Heart left ventricle (tissue), 16 donors: ENCODE measurements at regions not wholly inside any gene's neighbourhood (a gene's known extent, or its start where the extent isn't known, plus 50 kb on each side); places are given as distances from the start of the nearest gene placed in this dataset.

Experiments used
- ATAC-seq, 4 donors: fragments of 200-7000 bp; cut with Tn5 transposase; one replicate each; pipeline ENCODE4 v1.9.1; 2020 to 2022; ENCODE audit warnings: moderate library complexity in 4 of 4, mild to moderate bottlenecking in 3 of 4, moderate number of reproducible peaks in 1 of 4
- DNase-seq, 5 donors: peaks; one replicate each; pipeline ENCODE4 v3.0.0-alpha.2; 2020
- H3K27ac ChIP-seq, 12 donors: fragments of 200-600 bp; sonication (generic) in 4 of 12; one replicate each; pipeline versions ENCODE4 v1.5.0 to v1.8.0; 2016 to 2022; ENCODE audit warnings: mild to moderate bottlenecking in 2 of 12
- H3K27me3 ChIP-seq, 9 donors: fragments of 200-600 bp; sonication (generic) in 2 of 9; one replicate each; pipeline versions ENCODE4 v1.5.1 to v1.8.0; 2016 to 2022; ENCODE audit warnings: mild to moderate bottlenecking in 3 of 9
- H3K36me3 ChIP-seq, 9 donors: fragments of 200-600 bp; sonication (generic) in 2 of 9; one replicate each; pipeline versions ENCODE4 v1.5.0 to v1.8.0; 2018 to 2022; ENCODE audit warnings: mild to moderate bottlenecking in 2 of 9
- H3K4me1 ChIP-seq, 12 donors: fragments of 200-600 bp; sonication (generic) in 4 of 12; one replicate each; pipeline versions ENCODE4 v1.5.0 to v1.8.0; 2016 to 2022; ENCODE audit warnings: mild to moderate bottlenecking in 3 of 12
- H3K4me3 ChIP-seq, 12 donors: fragments of 200-600 bp; sonication (generic) in 4 of 12; one replicate each; pipeline versions ENCODE4 v1.5.0 to v1.8.0; 2017 to 2022; ENCODE audit warnings: mild to moderate bottlenecking in 9 of 12, moderate library complexity in 4 of 12
- H3K9me3 ChIP-seq, 12 donors: fragments of 200-600 bp; sonication (generic) in 4 of 12; one replicate each; pipeline versions ENCODE4 v1.5.0 to v1.8.0; 2016 to 2022; ENCODE audit warnings: mild to moderate bottlenecking in 1 of 12
- POLR2A ChIP-seq, 2 donors: fragments of 450-650 bp; IDR thresholded peaks; one replicate each; pipeline ENCODE4 v1.6.1; 2017; ENCODE audit warnings: antibody characterized with exemption in 2 of 2, mild to moderate bottlenecking in 2 of 2, moderate library complexity in 2 of 2
- WGBS, 4 donors: extraction: QIAGEN DNeasy Blood & Tissue Kit in 2 of 4; methylation state at CpG; one replicate each; pipeline versions ENCODE4 v1.1.5 to v1.1.7; 2013 to 2018; 5-methylcytosine and 5-hydroxymethylcytosine counted together
- intact Hi-C, 10 donors: fragments of 100-400 bp; cut with DNase I; formaldehyde crosslinking; loops; one replicate each; pipeline versions ENCODE4 v1.11.1 to v1.14.2; 2022
- TF ChIP-seq, protein P1 (sequence below), 12 donors: fragments of 200-600 bp; sonication (generic) in 4 of 12; IDR thresholded peaks; one replicate each; pipeline versions ENCODE4 v1.5.0 to v1.8.0; 2018 to 2022; ENCODE audit warnings: antibody characterized with exemption in 12 of 12, mild to moderate bottlenecking in 5 of 12
- donor health status: ischemic (EF 13 %, LVEDD 7.1; RV severe dilation, severe dysfunction).
- donor health status: healthy with polysubstance abuse.
- donor health status: DM: no; HTN: yes; CAD: no.
- donor health status: DM: no; HTN: no; CAD: no.
- donor health status: ischemic (EF 25% LVEDD 6.9; RV normal size, moderate dysfunction).
- donor health status: ischemic (EF 25% LVEDD 5.7; RV mildly dilated, moderate dysfunction).
- donor health status: healthy.
- donor health status: DM: yes; HTN: yes; CAD: no.
- donor health status: ischemic (EF 35%, LVEDD 5.7; RV mildly dilated, moderate dysfunction).
- donor health status: nonischemic (EF 11% LVEDD 7.7; RV severe dilation, severe dysfunction).
- donor health status: DM: yes; HTN: yes; CAD: no.
- donor health status: PGD.
- donor health status: ischemic (EF 29% LVEDD 5.4; RV normal size, mild dysfunction).
- donor health status: nonischemic (EF 23%, LVEDD 6.1; RV moderate dilation, normal function).

DNA sequence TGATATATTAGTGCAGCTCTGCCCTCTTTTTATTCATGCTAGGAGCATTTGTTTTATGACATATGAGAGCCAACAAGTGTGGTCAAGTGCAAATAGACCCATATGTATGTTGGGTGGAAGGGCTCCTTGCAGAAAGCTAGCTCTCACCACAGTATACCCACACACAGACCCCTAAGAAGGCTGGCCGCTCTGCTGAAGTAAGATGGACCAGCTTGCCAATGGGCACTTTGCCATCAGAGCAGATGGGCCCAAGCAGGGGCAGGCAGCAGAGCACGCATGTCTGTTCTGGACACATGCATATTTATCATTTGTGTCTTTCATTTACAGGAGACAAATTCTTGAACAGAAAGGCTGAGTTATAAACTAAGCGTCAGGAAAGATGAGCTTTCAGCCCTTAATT lies 187.5 kb upstream of the DTNA start:
- no peak overlapping the region for H3K4me3 ChIP-seq
- no peaks in the 10 kb centered on the region for H3K9me3 ChIP-seq
- peak in 2 of 4 donors; percentile 57 to 71 for ATAC-seq
- TF ChIP-seq POLR2A (IDR thresholded peaks at IDR 0.05): no peak
- TF ChIP-seq, protein P1, sequence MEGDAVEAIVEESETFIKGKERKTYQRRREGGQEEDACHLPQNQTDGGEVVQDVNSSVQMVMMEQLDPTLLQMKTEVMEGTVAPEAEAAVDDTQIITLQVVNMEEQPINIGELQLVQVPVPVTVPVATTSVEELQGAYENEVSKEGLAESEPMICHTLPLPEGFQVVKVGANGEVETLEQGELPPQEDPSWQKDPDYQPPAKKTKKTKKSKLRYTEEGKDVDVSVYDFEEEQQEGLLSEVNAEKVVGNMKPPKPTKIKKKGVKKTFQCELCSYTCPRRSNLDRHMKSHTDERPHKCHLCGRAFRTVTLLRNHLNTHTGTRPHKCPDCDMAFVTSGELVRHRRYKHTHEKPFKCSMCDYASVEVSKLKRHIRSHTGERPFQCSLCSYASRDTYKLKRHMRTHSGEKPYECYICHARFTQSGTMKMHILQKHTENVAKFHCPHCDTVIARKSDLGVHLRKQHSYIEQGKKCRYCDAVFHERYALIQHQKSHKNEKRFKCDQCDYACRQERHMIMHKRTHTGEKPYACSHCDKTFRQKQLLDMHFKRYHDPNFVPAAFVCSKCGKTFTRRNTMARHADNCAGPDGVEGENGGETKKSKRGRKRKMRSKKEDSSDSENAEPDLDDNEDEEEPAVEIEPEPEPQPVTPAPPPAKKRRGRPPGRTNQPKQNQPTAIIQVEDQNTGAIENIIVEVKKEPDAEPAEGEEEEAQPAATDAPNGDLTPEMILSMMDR (IDR thresholded peaks at IDR 0.05): no peak
- 56 to 67% (median 58%) methylated on average over 3 of the region's 3 CpGs for WGBS, 4 donors
- H3K36me3 ChIP-seq: no peaks in the 10 kb centered on the region
- peak in 3 of 5 donors; percentile 10 to 35 (median 30) for DNase-seq
- no peaks in the 10 kb centered on the region for H3K27me3 ChIP-seq
- H3K27ac ChIP-seq: no peak overlapping the region
- intact Hi-C loops: no loop called here
- peaks cover 0 to 46% (median 4%) of the 10 kb centered on the region in 12 donors for H3K4me1 ChIP-seq

DNA sequence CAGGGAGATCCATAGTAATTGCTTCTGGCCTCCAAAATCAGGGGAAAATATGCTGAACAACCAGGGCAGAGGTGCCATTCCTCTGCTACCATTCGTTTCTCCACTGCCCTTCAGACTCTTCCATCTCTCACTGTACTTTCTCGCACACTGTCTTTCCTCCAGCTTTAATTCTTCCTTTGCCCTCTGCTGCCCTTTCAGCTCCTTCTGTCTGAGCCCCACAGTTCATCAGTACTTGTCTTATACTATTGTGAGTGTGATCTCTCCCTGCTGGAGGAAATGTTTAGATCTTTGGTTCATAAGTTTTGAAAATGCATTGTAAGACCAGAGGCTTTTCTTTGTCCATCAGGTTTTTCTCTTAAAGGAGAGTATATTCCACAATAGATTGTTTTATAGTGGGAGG lies 184.9 kb upstream of the DTNA start:
- 78 to 81% (median 80%) methylated on average over 2 of the region's 2 CpGs for WGBS, 4 donors
- DNase-seq: no peak
- TF ChIP-seq, protein P1 (IDR thresholded peaks at IDR 0.05): no peak
- no peak for TF ChIP-seq POLR2A (IDR thresholded peaks at IDR 0.05)
- ATAC-seq: no peak
- Histone ChIP-seq H3K36me3 (no peaks in the 10 kb centered on the region), H3K9me3 (no peaks in the 10 kb centered on the region), H3K4me1 (peaks cover 0 to 63% (median 8%) of the 10 kb centered on the region in 12 donors), H3K4me3 (no peak overlapping the region), H3K27ac (no peak overlapping the region), H3K27me3 (no peaks in the 10 kb centered on the region)
- intact Hi-C loops: no loop called here

DNA sequence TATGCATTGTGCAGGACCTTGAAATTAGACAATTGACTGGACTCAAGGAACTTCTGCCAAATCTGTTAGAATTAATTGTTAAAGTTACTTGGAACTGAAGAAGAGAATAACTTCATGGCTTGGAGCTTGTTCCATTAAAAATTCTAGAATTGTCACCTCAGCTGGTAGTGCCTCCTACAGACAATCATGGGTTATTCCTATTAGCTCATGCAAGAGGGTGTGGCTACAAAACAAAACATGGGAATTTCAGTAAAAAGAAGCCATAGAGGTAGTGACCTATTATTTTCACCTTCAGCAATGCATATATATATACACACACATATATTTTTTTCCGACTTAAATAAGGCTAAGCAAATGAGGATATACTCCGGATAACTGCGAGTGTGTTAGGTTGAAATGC lies 181.9 kb upstream of the DTNA start:
- Histone ChIP-seq H3K27ac (no peak overlapping the region), H3K4me3 (no peak overlapping the region), H3K9me3 (no peaks in the 10 kb centered on the region), H3K36me3 (no peaks in the 10 kb centered on the region), H3K4me1 (peaks cover 0 to 55% (median 6%) of the 10 kb centered on the region in 12 donors), H3K27me3 (no peaks in the 10 kb centered on the region)
- intact Hi-C loops: no loop called here
- 90 to 96% (median 92%) methylated on average over 3 of the region's 3 CpGs for WGBS, 4 donors
- ATAC-seq (no peak), DNase-seq (no peak)
- TF ChIP-seq POLR2A (IDR thresholded peaks at IDR 0.05): no peak
- TF ChIP-seq, protein P1 (IDR thresholded peaks at IDR 0.05): peak in 1 of 12 donors; percentile 17

DNA sequence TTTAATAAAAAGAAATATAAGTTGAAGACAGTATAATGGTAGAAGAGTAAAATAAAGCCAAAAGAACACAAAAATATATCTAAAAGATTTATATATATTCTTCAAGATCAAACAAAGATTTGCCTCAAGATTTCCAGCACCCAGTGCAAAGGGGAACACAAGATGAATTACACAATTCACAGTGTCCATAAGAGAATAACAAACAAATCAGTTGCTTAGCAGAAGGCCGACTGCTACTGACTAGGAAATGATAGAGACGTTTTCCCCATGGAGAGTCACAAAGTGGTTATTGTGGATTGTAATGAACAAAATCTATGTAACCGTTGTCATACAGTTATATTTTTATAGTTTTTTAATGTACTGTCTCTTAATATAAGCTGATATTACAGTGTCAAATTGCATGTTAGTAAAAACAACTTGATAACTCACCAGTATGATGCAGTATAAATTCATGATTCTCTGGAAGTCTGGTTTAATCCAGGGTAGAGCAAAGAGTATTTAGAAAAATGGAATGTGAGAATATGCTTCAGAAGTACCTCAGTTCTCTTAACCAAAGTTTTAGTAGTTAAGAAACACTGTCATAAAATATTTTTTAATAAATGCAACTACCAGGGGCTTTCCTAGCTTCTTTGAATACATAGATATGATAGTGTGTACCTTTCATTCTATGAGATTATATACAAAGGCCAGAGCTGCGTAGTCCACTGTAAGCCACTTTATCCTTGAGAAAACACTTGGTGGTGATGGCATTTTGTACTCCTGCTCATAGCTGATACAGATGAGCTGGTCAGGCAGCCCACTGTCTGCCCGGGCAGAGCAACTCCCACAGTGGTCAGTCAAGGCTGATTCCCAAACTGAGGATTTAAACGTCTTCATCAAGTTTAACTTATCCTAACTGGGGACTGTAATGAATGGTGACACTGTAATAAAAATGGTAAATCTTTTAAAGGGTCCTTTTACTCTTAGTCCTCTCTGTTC lies 180.5 kb upstream of the DTNA start:
- intact Hi-C loops: no loop called here
- DNase-seq (no peak), ATAC-seq (peak; percentile 64 to 85 (median 70))
- peak overlapping the region in 2 of 12 donors; percentile 7 to 33 for H3K27ac ChIP-seq
- peaks cover 0 to 4% (median 0%) of the 10 kb centered on the region in 12 donors for H3K9me3 ChIP-seq
- H3K4me3 ChIP-seq: no peak overlapping the region
- 33 to 49% (median 45%) methylated on average over 6 of the region's 6 CpGs for WGBS, 4 donors
- H3K36me3 ChIP-seq: no peaks in the 10 kb centered on the region
- no peaks in the 10 kb centered on the region for H3K27me3 ChIP-seq
- no peak for TF ChIP-seq POLR2A (IDR thresholded peaks at IDR 0.05)
- TF ChIP-seq, protein P1 (IDR thresholded peaks at IDR 0.05): no peak
- H3K4me1 ChIP-seq: peaks cover 0 to 47% (median 6%) of the 10 kb centered on the region in 12 donors
